HEK293 (cell line): ENCODE measurements at regions not wholly inside any gene's neighbourhood (a gene's known extent, or its start where the extent isn't known, plus 50 kb on each side); places are given as distances from the start of the nearest gene placed in this dataset.

Source experiments
- CTCF ChIA-PET: fragments of 350-600 bp; formaldehyde crosslinking; extraction: SDS; loops from one replicate; lab custom pipeline; 2021; ENCODE audit warnings: antibody characterized with exemption; lab: Yijun Ruan, JAX
- POLR2A ChIA-PET: fragments of 300-600 bp; formaldehyde crosslinking; extraction: SDS; loops from one replicate; lab custom pipeline; 2020; ENCODE audit warnings: antibody characterized with exemption, inconsistent platforms; lab: Yijun Ruan, JAX
- H3K27ac ChIP-seq: fragments of 200-500 bp; sonication (Bioruptor generic); 2 replicates; pipeline ENCODE4 v1.5.1; 2014; ENCODE audit warnings: low read depth, low read length, control low read depth, inconsistent platforms; ENCODE audit errors: extremely low read depth
- H3K36me3 ChIP-seq, 2 experiments: fragments of 200-500 bp in 1 of 2; sonication (Bioruptor generic) in 1 of 2; 1 replicate in 1 of 2; 2 replicates in 1 of 2; pipeline ENCODE4 v1.5.1; 2014 to 2017; ENCODE audit warnings: inconsistent platforms in 2 of 2, low read length in 2 of 2; ENCODE audit not compliant: control insufficient read depth in 2 of 2, insufficient read depth in 1 of 2
- H3K4me1 ChIP-seq: fragments of 200-500 bp; sonication (Bioruptor generic); 2 replicates; pipeline ENCODE4 v1.5.1; 2014; ENCODE audit warnings: mild to moderate bottlenecking, low read length, inconsistent platforms; ENCODE audit not compliant: control insufficient read depth, insufficient read depth
- H3K4me3 ChIP-seq: 2 replicates; pipeline ENCODE4 v1.5.1; 2011; ENCODE audit warnings: low read depth, mild to moderate bottlenecking, control low read depth, low read length, moderate library complexity
- H3K9me3 ChIP-seq: fragments of 200-500 bp; sonication (Bioruptor generic); 2 replicates; pipeline ENCODE4 v1.5.1; 2014; ENCODE audit warnings: low read depth, low read length, inconsistent platforms; ENCODE audit not compliant: control insufficient read depth, insufficient read depth
- BCL11B ChIP-seq: fragments of 450-650 bp; formaldehyde crosslinking; IDR thresholded peaks from 2 replicates; pipeline ENCODE4 v1.5.1; 2016; ENCODE audit warnings: low read depth, missing biosample characterization, missing genetic modification characterization
- CTCF ChIP-seq: fragments of 450-650 bp; formaldehyde crosslinking; IDR thresholded peaks from 2 replicates; pipeline ENCODE4 v1.5.1; 2016; ENCODE audit warnings: missing biosample characterization, missing genetic modification characterization
- HOXD13 ChIP-seq: sonication (generic); formaldehyde crosslinking; IDR thresholded peaks from 2 replicates; pipeline ENCODE4 v1.8.0; 2022; ENCODE audit warnings: missing genetic modification reagents, borderline replicate concordance
- KLF17 ChIP-seq: fragments of 450-650 bp; formaldehyde crosslinking; IDR thresholded peaks from 2 replicates; pipeline ENCODE4 v1.5.1; 2016; ENCODE audit warnings: missing biosample characterization, missing genetic modification characterization
- RBAK ChIP-seq: fragments of 450-650 bp; formaldehyde crosslinking; IDR thresholded peaks from 2 replicates; pipeline ENCODE4 v1.5.1; 2016; ENCODE audit warnings: missing biosample characterization, missing genetic modification characterization
- WT1 ChIP-seq: fragments of 450-650 bp; formaldehyde crosslinking; IDR thresholded peaks from 2 replicates; pipeline ENCODE4 v1.5.1; 2016; ENCODE audit warnings: missing biosample characterization, missing genetic modification characterization
- ZBTB1 ChIP-seq: fragments of 450-650 bp; formaldehyde crosslinking; IDR thresholded peaks from 2 replicates; pipeline ENCODE4 v1.5.1; 2016; ENCODE audit warnings: missing biosample characterization, missing genetic modification characterization
- ZFP69B ChIP-seq: fragments of 450-650 bp; formaldehyde crosslinking; IDR thresholded peaks from 2 replicates; pipeline ENCODE4 v1.5.1; 2016; ENCODE audit warnings: missing biosample characterization, missing genetic modification characterization
- ZNF169 ChIP-seq: fragments of 450-650 bp; formaldehyde crosslinking; IDR thresholded peaks from 2 replicates; pipeline ENCODE4 v1.5.1; 2016; ENCODE audit warnings: missing biosample characterization, missing genetic modification characterization
- ZNF175 ChIP-seq: fragments of 450-650 bp; formaldehyde crosslinking; IDR thresholded peaks from 2 replicates; pipeline ENCODE4 v1.5.1; 2016; ENCODE audit warnings: missing biosample characterization, missing genetic modification characterization
- ZNF18 ChIP-seq: fragments of 450-650 bp; formaldehyde crosslinking; IDR thresholded peaks from 2 replicates; pipeline ENCODE4 v1.5.1; 2016; ENCODE audit warnings: missing biosample characterization, missing genetic modification characterization
- ZNF2 ChIP-seq: fragments of 450-650 bp; formaldehyde crosslinking; IDR thresholded peaks from 2 replicates; pipeline ENCODE4 v1.5.1; 2016; ENCODE audit warnings: missing biosample characterization, missing genetic modification characterization
- ZNF223 ChIP-seq: fragments of 450-650 bp; formaldehyde crosslinking; IDR thresholded peaks from 2 replicates; pipeline ENCODE4 v1.5.1; 2016; ENCODE audit warnings: missing biosample characterization, missing genetic modification characterization
- ZNF280D ChIP-seq: fragments of 450-650 bp; formaldehyde crosslinking; IDR thresholded peaks from 2 replicates; pipeline ENCODE4 v1.5.1; 2016; ENCODE audit warnings: missing biosample characterization, missing genetic modification characterization
- ZNF488 ChIP-seq: fragments of 450-650 bp; formaldehyde crosslinking; IDR thresholded peaks from 2 replicates; pipeline ENCODE4 v1.5.1; 2016; ENCODE audit warnings: missing biosample characterization, missing genetic modification characterization
- ZNF514 ChIP-seq: fragments of 450-650 bp; formaldehyde crosslinking; IDR thresholded peaks from 2 replicates; pipeline ENCODE4 v1.5.1; 2016; ENCODE audit warnings: missing biosample characterization, missing genetic modification characterization
- ZNF585B ChIP-seq: fragments of 450-650 bp; formaldehyde crosslinking; IDR thresholded peaks from 2 replicates; pipeline ENCODE4 v1.5.1; 2016; ENCODE audit warnings: missing biosample characterization, missing genetic modification characterization
- ZNF596 ChIP-seq: fragments of 450-650 bp; IDR thresholded peaks from 2 replicates; pipeline ENCODE4 v1.5.0; 2018; ENCODE audit warnings: missing biosample characterization, mild to moderate bottlenecking, missing genetic modification characterization, moderate library complexity
- ZNF692 ChIP-seq: fragments of 450-650 bp; formaldehyde crosslinking; IDR thresholded peaks from 2 replicates; pipeline ENCODE4 v1.5.1; 2016; ENCODE audit warnings: missing biosample characterization, missing genetic modification characterization

- ChIA-PET POLR2A (no interaction called here), CTCF (interaction anchor here (1.2 kb wide), 1 partner anchor 8 kb away, joined by 3 read pairs; no protein-coding TSS in a partner anchor)
- TF ChIP-seq ZNF692: no peak
- TF ChIP-seq ZFP69B (tag by site-specific recombination): no peak
- no peak for TF ChIP-seq ZNF488 (tag by site-specific recombination)
- TF ChIP-seq CTCF (tag by site-specific recombination): no peak
- no peak for TF ChIP-seq ZNF596 (tag by site-specific recombination)
- TF ChIP-seq ZNF585B (tag by site-specific recombination): no peak
- Histone ChIP-seq H3K36me3 (no peaks in the 10 kb centered on the region), H3K9me3 (no peaks in the 10 kb centered on the region), H3K4me1 (no peaks in the 10 kb centered on the region), H3K4me3 (no peak overlapping the region), H3K27ac (no peak overlapping the region)
Observed at GRCh38 chr6:91023529-91023928, 436.7 kb upstream of the MAP3K7 start.

GRCh38 chr6:91020744-91021143 is 433.9 kb upstream of the MAP3K7 start:
- POLR2A ChIA-PET: no interaction called here
- TF ChIP-seq WT1 (tag by site-specific recombination): no peak
- no peak for TF ChIP-seq ZNF2 (tag by site-specific recombination)
- no peak for TF ChIP-seq ZNF223
- TF ChIP-seq ZBTB1 (tag by site-specific recombination): no peak
- no peak for TF ChIP-seq RBAK
- no peak for TF ChIP-seq KLF17 (tag by site-specific recombination)
- no peak for TF ChIP-seq ZNF488 (tag by site-specific recombination)
- TF ChIP-seq ZNF175 (tag by site-specific recombination): no peak
- no peak for TF ChIP-seq HOXD13 (CRISPR knock-in tag)
- TF ChIP-seq ZNF169 (tag by site-specific recombination): no peak
- TF ChIP-seq ZNF280D (tag by site-specific recombination): no peak
- no peak for TF ChIP-seq ZNF18 (tag by site-specific recombination)
- TF ChIP-seq BCL11B (tag by site-specific recombination): no peak
- no peak for TF ChIP-seq ZNF514 (tag by site-specific recombination)
- H3K4me3 ChIP-seq: no peak overlapping the region
- no peaks in the 10 kb centered on the region for H3K4me1 ChIP-seq
- no peak overlapping the region for H3K27ac ChIP-seq
- H3K9me3 ChIP-seq: no peaks in the 10 kb centered on the region
- CTCF ChIA-PET: no interaction called here
- no peaks in the 10 kb centered on the region for H3K36me3 ChIP-seq
